Neural cell (in vitro differentiated cells): ENCODE measurements at regions not wholly inside any gene's neighbourhood (a gene's known extent, or its start where the extent isn't known, plus 50 kb on each side); places are given as distances from the start of the nearest gene placed in this dataset.

ENCODE experiments used
- H2AFZ ChIP-seq: fragments of 200-600, 300-800 bp; sonication (generic), shearing (Covaris generic); 2 replicates; pipeline ENCODE4 v1.6.0; 2014; ENCODE audit warnings: low read depth, mild to moderate bottlenecking, antibody characterized with exemption, low read length, moderate library complexity
- H3F3A ChIP-seq: fragments of 200-600 bp; shearing (Covaris generic); 2 replicates; pipeline ENCODE4 v1.6.1; 2016; ENCODE audit warnings: mild to moderate bottlenecking, moderate library complexity, mixed read lengths, antibody characterized with exemption, low read length; ENCODE audit not compliant: insufficient read depth, poor library complexity, severe bottlenecking
- H3K27ac ChIP-seq: fragments of 200-600, 300-800 bp; sonication (generic), shearing (Covaris generic); 2 replicates; pipeline ENCODE4 v1.5.1; 2014; ENCODE audit warnings: mild to moderate bottlenecking, low read length, moderate library complexity
- H3K27me3 ChIP-seq: fragments of 300-800, 200-600 bp; sonication (generic), shearing (Covaris generic); 2 replicates; pipeline ENCODE4 v1.6.0; 2014; ENCODE audit warnings: mild to moderate bottlenecking, low read depth, low read length, moderate library complexity; ENCODE audit not compliant: insufficient read depth
- H3K36me3 ChIP-seq: fragments of 300-800, 200-600 bp; sonication (generic), shearing (Covaris generic); 2 replicates; pipeline ENCODE4 v1.5.1; 2014; ENCODE audit warnings: mild to moderate bottlenecking, antibody characterized with exemption, low read length, moderate library complexity; ENCODE audit not compliant: insufficient read depth
- H3K4me2 ChIP-seq: fragments of 300-800, 200-600 bp; sonication (generic), shearing (Covaris generic); 2 replicates; pipeline ENCODE4 v1.6.0; 2014; ENCODE audit warnings: mild to moderate bottlenecking, low read length
- H3K4me3 ChIP-seq: fragments of 300-800, 200-600 bp; sonication (generic), shearing (Covaris generic); 2 replicates; pipeline ENCODE4 v1.5.1; 2014; ENCODE audit warnings: mild to moderate bottlenecking, low read length, moderate library complexity
- H3K79me2 ChIP-seq: fragments of 200-600 bp; shearing (Covaris generic); replicated peaks from 2 replicates; pipeline ENCODE4 v1.6.0; 2014; ENCODE audit warnings: mild to moderate bottlenecking, low read length, moderate library complexity; ENCODE audit not compliant: insufficient read depth
- H3K9ac ChIP-seq: fragments of 300-800, 200-600 bp; sonication (generic), shearing (Covaris generic); 2 replicates; pipeline ENCODE4 v1.6.1; 2016; ENCODE audit warnings: mild to moderate bottlenecking, low read length, mixed read lengths
- H3K9me2 ChIP-seq: fragments of 200-600 bp; shearing (Covaris generic); 2 replicates; pipeline ENCODE4 v1.6.1; 2016; ENCODE audit warnings: mild to moderate bottlenecking, low read length, mixed read lengths; ENCODE audit not compliant: insufficient read depth
- H3K9me3 ChIP-seq: fragments of 200-600, 300-800 bp; sonication (generic), shearing (Covaris generic); 2 replicates; pipeline ENCODE4 v1.6.1; 2016; ENCODE audit warnings: mild to moderate bottlenecking, mixed run types, low read length, moderate library complexity, mixed read lengths
- H4K20me1 ChIP-seq: fragments of 200-600 bp; shearing (Covaris generic); 2 replicates; pipeline ENCODE4 v1.6.1; 2016; ENCODE audit warnings: mild to moderate bottlenecking, mixed run types; ENCODE audit not compliant: insufficient read depth
- CTCF ChIP-seq: fragments of 450-650 bp; IDR thresholded peaks from 2 replicates; pipeline ENCODE4 v1.5.1; 2014; ENCODE audit warnings: antibody characterized with exemption, mild to moderate bottlenecking, moderate library complexity; ENCODE audit not compliant: poor library complexity, severe bottlenecking
- EP300 ChIP-seq: fragments of 450-650 bp; conservative IDR thresholded peaks from 2 replicates; pipeline ENCODE4 v1.6.1; 2014; ENCODE audit warnings: antibody characterized with exemption, mild to moderate bottlenecking, moderate library complexity; ENCODE audit not compliant: poor library complexity, severe bottlenecking
- EZH2 ChIP-seq: fragments of 200-600, 300-800 bp; shearing (Covaris generic), sonication (generic); IDR thresholded peaks from 2 replicates; pipeline ENCODE4 v1.6.1; 2014; ENCODE audit warnings: antibody characterized with exemption, low read length, borderline replicate concordance, mild to moderate bottlenecking; ENCODE audit not compliant: insufficient read depth, poor library complexity, severe bottlenecking
- MXI1 ChIP-seq: fragments of 450-650 bp; conservative IDR thresholded peaks from 2 replicates; pipeline ENCODE4 v1.6.1; 2014; ENCODE audit warnings: antibody characterized with exemption, mild to moderate bottlenecking; ENCODE audit not compliant: poor library complexity, severe bottlenecking
- POLR2AphosphoS5 ChIP-seq: IDR thresholded peaks from 2 replicates; pipeline ENCODE4 v1.6.1; 2012
- RAD21 ChIP-seq: fragments of 450-650 bp; conservative IDR thresholded peaks from 2 replicates; pipeline ENCODE4 v1.6.1; 2014; ENCODE audit warnings: antibody characterized with exemption, mild to moderate bottlenecking, moderate library complexity
- REST ChIP-seq: IDR thresholded peaks from 2 replicates; pipeline ENCODE4 v1.6.1; 2012; ENCODE audit warnings: borderline replicate concordance
- SMC3 ChIP-seq: fragments of 450-650 bp; conservative IDR thresholded peaks from 2 replicates; pipeline ENCODE4 v1.6.1; 2014; ENCODE audit warnings: antibody characterized with exemption, mild to moderate bottlenecking, moderate library complexity; ENCODE audit not compliant: poor library complexity
- TAF1 ChIP-seq: IDR thresholded peaks from 2 replicates; pipeline ENCODE4 v1.6.1; 2012; ENCODE audit warnings: low read depth

- H3K4me2 ChIP-seq = no peak overlapping the region
- no peaks in the 10 kb centered on the region for H3K79me2 ChIP-seq
- no peak overlapping the region for H2AFZ ChIP-seq
- no peaks in the 10 kb centered on the region for H3K9me2 ChIP-seq
- H3K27ac ChIP-seq = no peak overlapping the region
- H3K9me3 ChIP-seq = no peaks in the 10 kb centered on the region
- H3K4me3 ChIP-seq = no peak overlapping the region
- H3F3A ChIP-seq = no peaks in the 10 kb centered on the region
- no peak overlapping the region for H3K9ac ChIP-seq
- no peaks in the 10 kb centered on the region for H3K36me3 ChIP-seq
- TF ChIP-seq CTCF (no peak), EZH2 (no peak), SMC3 (no peak), MXI1 (no peak), EP300 (no peak), TAF1 (no peak), REST (no peak), POLR2AphosphoS5 (no peak), RAD21 (no peak)
- no peaks in the 10 kb centered on the region for H4K20me1 ChIP-seq
- H3K27me3 ChIP-seq = no peaks in the 10 kb centered on the region
Measured at GRCh38 chr4:178838776-178839175, 1396.5 kb upstream of the AGA start.

GRCh38 chr4:178856139-178856800 lies 1414.0 kb upstream of the AGA start:
- H3F3A ChIP-seq = no peaks in the 10 kb centered on the region

More at GRCh38 chr4:178856139-178856800, 1414.0 kb upstream of the AGA start:
- H3K27me3 ChIP-seq = no peaks in the 10 kb centered on the region
- no peaks in the 10 kb centered on the region for H3K9me3 ChIP-seq
- H4K20me1 ChIP-seq = no peaks in the 10 kb centered on the region
- no peak overlapping the region for H3K4me3 ChIP-seq
- TF ChIP-seq POLR2AphosphoS5 = no peak
- no peak for TF ChIP-seq EP300
- no peak for TF ChIP-seq REST
- TF ChIP-seq SMC3 = no peak
- no peak for TF ChIP-seq CTCF
- TF ChIP-seq EZH2 = no peak
- TF ChIP-seq RAD21 = no peak
- TF ChIP-seq MXI1 = no peak
- no peak overlapping the region for H3K4me2 ChIP-seq
- H3K79me2 ChIP-seq = no peaks in the 10 kb centered on the region
- H2AFZ ChIP-seq = no peak overlapping the region
- H3K36me3 ChIP-seq = no peaks in the 10 kb centered on the region
- H3K27ac ChIP-seq = no peak overlapping the region
- H3K9me2 ChIP-seq = no peaks in the 10 kb centered on the region
- H3K9ac ChIP-seq = no peak overlapping the region
